Effector memory CD8-positive, alpha-beta T cell (primary cell): ENCODE measurements at regions not wholly inside any gene's neighbourhood (a gene's known extent, or its start where the extent isn't known, plus 50 kb on each side); places are given as distances from the start of the nearest gene placed in this dataset.

Experiments used
- ATAC-seq: fragments of 150-1000 bp; cut with Tn5 transposase; replicated peaks from 2 replicates; pipeline ENCODE4 v1.10.0; 2021; ENCODE audit warnings: mild to moderate bottlenecking, moderate library complexity
- DNase-seq, 3 experiments: peaks; one replicate each; pipeline ENCODE4 v3.0.0; 2021
- H3K27ac Mint-ChIP-seq, 2 donors: one replicate each; pipeline ENCODE4 v1.8.0; 2022; ENCODE audit warnings: mild to moderate bottlenecking in 2 of 2, mixed read lengths in 2 of 2, moderate library complexity in 2 of 2
- H3K27me3 Mint-ChIP-seq, 2 donors: one replicate each; pipeline ENCODE4 v1.8.0; 2022; ENCODE audit warnings: mixed read lengths in 2 of 2
- H3K36me3 Mint-ChIP-seq: one replicate; pipeline ENCODE4 v1.8.0; 2022; ENCODE audit warnings: mild to moderate bottlenecking, moderate library complexity, mixed read lengths; ENCODE audit not compliant: insufficient read depth
- H3K4me1 Mint-ChIP-seq, 2 donors: one replicate each; pipeline ENCODE4 v1.8.0; 2022; ENCODE audit warnings: low read depth in 2 of 2, mixed read lengths in 2 of 2
- H3K4me3 Mint-ChIP-seq, 2 donors: one replicate each; pipeline ENCODE4 v1.8.0; 2022; ENCODE audit warnings: mild to moderate bottlenecking in 2 of 2, mixed read lengths in 2 of 2, moderate library complexity in 2 of 2
- H3K9me3 Mint-ChIP-seq, 2 donors: one replicate each; pipeline ENCODE4 v1.8.0; 2022; ENCODE audit warnings: mixed read lengths in 2 of 2

- Mint-ChIP-seq H3K27ac (no peak overlapping the region), H3K9me3 (no peaks in the 10 kb centered on the region), H3K4me3 (no peak overlapping the region), H3K27me3 (peaks cover 36 to 71% of the 10 kb centered on the region in 2 donors), H3K4me1 (peaks cover 0 to 2% of the 10 kb centered on the region in 2 donors), H3K36me3 (no peaks in the 10 kb centered on the region)
- no peak for ATAC-seq
- DNase-seq, result no peak
Observed at GRCh38 chr13:26896986-26897668, 136.5 kb upstream of the GPR12 start.

DNA sequence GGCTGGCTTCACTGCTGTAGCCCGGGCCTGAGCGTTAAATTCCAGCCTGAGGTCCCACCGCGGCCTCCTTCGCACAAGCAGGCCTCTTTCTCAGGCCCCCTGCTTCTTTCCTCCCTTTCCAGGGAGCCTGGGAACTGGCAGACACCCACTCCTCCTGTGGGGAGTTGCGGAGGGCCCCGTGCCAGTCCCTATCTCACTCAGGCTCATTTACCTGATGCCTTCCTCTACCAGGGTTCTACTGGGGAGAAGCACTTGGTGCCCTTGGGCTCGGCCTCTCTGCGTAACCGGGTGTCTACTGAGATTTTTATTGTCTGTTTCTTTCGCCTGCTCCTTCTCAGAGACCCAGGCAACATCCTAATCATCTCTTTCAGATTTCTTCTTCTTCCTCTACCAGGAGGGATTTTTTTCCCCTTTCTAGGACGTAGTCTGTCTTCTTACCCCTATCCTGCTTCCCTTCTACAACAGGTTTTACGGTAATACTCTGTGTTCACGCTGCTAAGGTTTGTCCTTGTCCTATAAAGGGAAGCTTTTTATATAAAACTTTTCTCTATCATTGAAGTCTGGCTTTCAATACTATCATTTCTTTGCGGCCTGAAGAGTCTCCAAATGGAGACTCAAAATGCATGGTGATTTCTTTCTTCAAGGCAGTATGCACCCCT is 135.4 kb upstream of the GPR12 start:
- H3K27me3 Mint-ChIP-seq, result peaks cover 33 to 67% of the 10 kb centered on the region in 2 donors
- H3K9me3 Mint-ChIP-seq, result no peaks in the 10 kb centered on the region
- ATAC-seq (no peak), DNase-seq (no peak)
- no peak overlapping the region for H3K4me3 Mint-ChIP-seq
- H3K4me1 Mint-ChIP-seq, result peaks cover 0 to 2% of the 10 kb centered on the region in 2 donors
- no peaks in the 10 kb centered on the region for H3K36me3 Mint-ChIP-seq
- H3K27ac Mint-ChIP-seq, result no peak overlapping the region

GRCh38 chr13:26895081-26895807 is 134.7 kb upstream of the GPR12 start:
- Mint-ChIP-seq H3K27me3 (peaks cover 26 to 67% of the 10 kb centered on the region in 2 donors), H3K27ac (no peak overlapping the region), H3K36me3 (no peaks in the 10 kb centered on the region), H3K4me3 (no peak overlapping the region), H3K9me3 (no peaks in the 10 kb centered on the region), H3K4me1 (peaks cover 0 to 2% of the 10 kb centered on the region in 2 donors)
- ATAC-seq, result no peak
- DNase-seq, result no peak

GRCh38 chr13:26888632-26889031 is 128.0 kb upstream of the GPR12 start:
- Mint-ChIP-seq H3K27me3 (peaks cover 16 to 25% of the 10 kb centered on the region in 2 donors), H3K9me3 (no peaks in the 10 kb centered on the region), H3K27ac (no peak overlapping the region), H3K4me1 (no peaks in the 10 kb centered on the region), H3K4me3 (no peak overlapping the region), H3K36me3 (no peaks in the 10 kb centered on the region)
- DNase-seq (no peak), ATAC-seq (no peak)

GRCh38 chr13:26887594-26887993 is 127.0 kb upstream of the GPR12 start:
- Mint-ChIP-seq H3K4me1 (no peaks in the 10 kb centered on the region), H3K9me3 (no peaks in the 10 kb centered on the region), H3K4me3 (no peak overlapping the region), H3K27ac (no peak overlapping the region), H3K36me3 (no peaks in the 10 kb centered on the region), H3K27me3 (peaks cover 16 to 24% of the 10 kb centered on the region in 2 donors)
- no peak for DNase-seq
- no peak for ATAC-seq

- H3K4me3 Mint-ChIP-seq, result no peak overlapping the region
- no peaks in the 10 kb centered on the region for H3K4me1 Mint-ChIP-seq
- no peak overlapping the region for H3K27ac Mint-ChIP-seq
- H3K36me3 Mint-ChIP-seq, result no peaks in the 10 kb centered on the region
- no peak for ATAC-seq
- no peaks in the 10 kb centered on the region for H3K9me3 Mint-ChIP-seq
- DNase-seq, result no peak
- peaks cover 0 to 24% of the 10 kb centered on the region in 2 donors for H3K27me3 Mint-ChIP-seq
Observed at GRCh38 chr13:26883613-26884257, 123.1 kb upstream of the GPR12 start.

DNA sequence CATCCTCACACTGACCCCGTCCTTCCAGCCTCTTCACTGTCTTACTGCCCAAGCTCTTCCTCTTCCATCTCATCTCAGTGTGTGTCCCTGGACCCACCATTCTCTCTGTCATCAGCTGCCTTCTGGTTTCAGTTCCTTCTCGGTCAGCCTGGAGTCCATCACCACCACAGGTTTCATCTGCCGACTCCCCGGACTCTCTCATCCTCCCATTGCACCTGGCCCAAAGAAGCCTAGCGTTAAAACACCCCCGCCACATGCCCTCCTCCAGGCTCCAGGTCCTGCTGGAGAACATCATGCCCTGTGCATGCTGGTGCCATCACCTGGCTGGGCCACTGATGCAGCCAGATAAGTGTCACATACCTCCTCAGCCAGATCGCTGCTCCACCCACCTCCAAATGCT is 122.1 kb upstream of the GPR12 start:
- no peak for DNase-seq
- Mint-ChIP-seq H3K4me1 (no peaks in the 10 kb centered on the region), H3K36me3 (no peaks in the 10 kb centered on the region), H3K27me3 (peaks cover 6 to 24% of the 10 kb centered on the region in 2 donors), H3K4me3 (no peak overlapping the region), H3K9me3 (no peaks in the 10 kb centered on the region), H3K27ac (no peak overlapping the region)
- no peak for ATAC-seq

DNA sequence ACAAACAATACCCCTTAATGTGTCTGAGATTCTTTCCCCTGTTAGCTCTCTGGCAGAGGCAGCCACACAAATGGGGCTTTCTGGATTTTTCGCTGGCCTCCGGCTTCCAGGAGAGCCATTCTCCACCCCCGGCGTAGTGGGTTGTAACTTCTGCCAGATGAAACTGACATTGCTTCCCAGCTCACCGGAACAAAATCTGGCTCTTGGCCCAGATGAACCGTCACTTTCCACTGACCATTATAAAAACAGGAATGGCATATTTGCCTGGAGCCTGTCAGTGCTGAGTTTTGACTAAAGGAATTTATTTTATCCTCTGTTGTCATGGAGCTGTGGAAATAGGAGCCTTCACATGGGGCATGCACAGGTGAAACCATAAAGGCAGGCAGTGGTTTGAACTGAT is 120.6 kb upstream of the GPR12 start:
- Mint-ChIP-seq H3K36me3 (no peaks in the 10 kb centered on the region), H3K4me3 (no peak overlapping the region), H3K27ac (no peak overlapping the region), H3K9me3 (peaks cover 0 to 3% of the 10 kb centered on the region in 2 donors), H3K27me3 (peaks cover 12 to 24% of the 10 kb centered on the region in 2 donors), H3K4me1 (no peaks in the 10 kb centered on the region)
- ATAC-seq (no peak), DNase-seq (no peak)

- peaks cover 12 to 20% of the 10 kb centered on the region in 2 donors for H3K27me3 Mint-ChIP-seq
- ATAC-seq (no peak), DNase-seq (no peak)
- peaks cover 0 to 3% of the 10 kb centered on the region in 2 donors for H3K9me3 Mint-ChIP-seq
- H3K4me3 Mint-ChIP-seq, result no peak overlapping the region
- no peaks in the 10 kb centered on the region for H3K4me1 Mint-ChIP-seq
- no peaks in the 10 kb centered on the region for H3K36me3 Mint-ChIP-seq
- H3K27ac Mint-ChIP-seq, result no peak overlapping the region
Observed at GRCh38 chr13:26880735-26881134, 120.1 kb upstream of the GPR12 start.

DNA sequence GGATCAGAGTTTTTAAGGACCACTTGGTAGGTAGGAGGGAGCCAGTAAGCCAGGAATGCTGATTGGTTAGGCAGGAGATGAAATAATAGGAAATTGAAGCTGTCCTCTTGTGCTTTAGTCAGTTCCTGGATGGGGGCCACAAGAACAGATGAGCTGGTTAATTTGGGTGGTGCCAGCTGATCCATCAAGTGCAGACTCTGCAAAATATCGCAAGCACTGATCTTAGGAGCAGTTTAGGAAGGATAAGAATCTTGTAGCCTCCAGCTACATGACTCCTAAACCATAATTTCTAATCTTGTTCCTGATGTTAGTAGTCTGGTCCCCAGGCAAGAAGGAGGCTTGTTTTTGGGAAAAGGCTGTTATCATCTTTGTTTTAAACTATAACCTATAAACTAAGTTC is 117.9 kb upstream of the GPR12 start:
- ATAC-seq, result no peak
- H3K4me3 Mint-ChIP-seq, result no peak overlapping the region
- peaks cover 0 to 3% of the 10 kb centered on the region in 2 donors for H3K9me3 Mint-ChIP-seq
- H3K27ac Mint-ChIP-seq, result no peak overlapping the region
- H3K27me3 Mint-ChIP-seq, result peaks cover 11 to 12% of the 10 kb centered on the region in 2 donors
- no peak for DNase-seq
- no peaks in the 10 kb centered on the region for H3K4me1 Mint-ChIP-seq
- no peaks in the 10 kb centered on the region for H3K36me3 Mint-ChIP-seq

- ATAC-seq (no peak), DNase-seq (no peak)
- peaks cover 11 to 21% of the 10 kb centered on the region in 2 donors for H3K27me3 Mint-ChIP-seq
- peaks cover 0 to 3% of the 10 kb centered on the region in 2 donors for H3K9me3 Mint-ChIP-seq
- H3K36me3 Mint-ChIP-seq, result no peaks in the 10 kb centered on the region
- H3K27ac Mint-ChIP-seq, result no peak overlapping the region
- no peak overlapping the region for H3K4me3 Mint-ChIP-seq
- H3K4me1 Mint-ChIP-seq, result no peaks in the 10 kb centered on the region
Observed at GRCh38 chr13:26873386-26873698, 112.8 kb upstream of the GPR12 start.

GRCh38 chr13:26872525-26873385 is 112.2 kb upstream of the GPR12 start:
- ATAC-seq (no peak), DNase-seq (peak; percentile 30 to 51 (median 37))
- Mint-ChIP-seq H3K27ac (no peak overlapping the region), H3K27me3 (peaks cover 5 to 15% of the 10 kb centered on the region in 2 donors), H3K9me3 (peaks cover 0 to 3% of the 10 kb centered on the region in 2 donors), H3K4me3 (no peak overlapping the region), H3K4me1 (no peaks in the 10 kb centered on the region), H3K36me3 (no peaks in the 10 kb centered on the region)
